ENCODE measurements at regions not wholly inside any gene's neighbourhood (a gene's known extent, or its start where the extent isn't known, plus 50 kb on each side); places are given as distances from the start of the nearest gene placed in this dataset.
A peak's percentile ranks its signal among the peaks of the same experiment; 100 is the strongest.

DNA sequence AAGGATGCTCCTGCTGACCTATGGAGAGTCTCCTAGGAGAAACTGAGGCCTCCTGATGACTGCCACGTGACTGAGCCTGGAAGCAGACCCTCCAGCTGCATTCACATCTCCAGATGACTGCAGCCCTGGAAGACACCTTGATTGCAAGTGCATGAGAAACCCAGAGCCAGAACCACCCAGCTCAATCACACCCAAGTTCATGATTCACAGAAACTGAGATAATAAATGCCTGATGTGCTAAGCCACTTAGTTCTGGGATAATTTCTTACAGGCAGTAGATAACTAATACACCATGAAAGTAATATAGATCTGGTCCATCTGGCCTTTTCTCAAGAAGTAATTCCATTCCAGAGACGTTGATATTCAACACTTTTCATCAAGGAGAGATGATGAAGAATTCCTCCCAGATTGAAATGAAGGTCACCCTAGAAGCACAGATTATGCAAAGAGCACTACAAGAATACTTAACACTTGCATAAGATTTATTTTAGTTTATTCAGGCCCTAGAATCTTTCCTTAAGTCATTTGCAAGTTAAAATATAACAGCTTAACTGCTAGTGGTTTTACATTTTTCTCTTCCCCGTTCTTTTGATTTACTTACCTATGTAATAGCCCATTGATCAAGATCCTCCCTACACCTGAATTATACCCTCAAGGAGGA, 208.2 kb upstream of the INHBA start:
- no peak for DNase-seq (ENCODE audit: low read depth)

- no peak for DNase-seq (ENCODE audit: low read depth)
These were observed 204.6 kb upstream of the INHBA start for GRCh38 chr7:41907444-41907843.

- DNase-seq (ENCODE audit: low read depth): no peak
These were observed 197.6 kb upstream of the INHBA start for GRCh38 chr7:41900532-41900931.

DNA sequence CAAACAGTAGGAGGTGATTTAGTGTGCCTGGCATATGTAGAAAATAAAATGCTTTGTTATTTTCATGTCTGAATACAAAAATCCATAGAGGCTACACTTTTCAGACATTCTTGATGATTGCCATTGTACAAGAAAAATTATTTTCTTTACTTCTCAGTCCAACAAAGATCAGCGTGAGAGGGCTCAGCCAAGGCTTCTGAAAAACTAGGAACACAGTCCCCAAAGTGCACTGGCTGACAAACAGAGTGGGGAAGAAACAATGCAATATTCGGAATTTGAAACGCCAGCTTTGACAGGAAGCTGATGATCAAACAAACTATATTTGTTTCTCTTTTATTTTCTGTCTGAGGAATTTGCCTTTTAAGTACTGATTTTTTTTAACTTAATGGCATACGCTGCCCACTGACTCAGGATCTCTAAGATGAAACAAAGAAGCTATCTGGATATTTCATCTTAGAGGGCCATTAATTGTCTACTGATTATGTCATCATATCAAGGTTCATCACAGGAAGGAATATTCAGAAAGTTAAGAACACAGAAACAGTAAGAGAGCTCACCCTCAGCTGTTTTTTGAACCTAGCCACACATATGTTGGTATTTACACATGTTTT, 197.0 kb upstream of the INHBA start:
- DNase-seq (ENCODE audit: low read depth): no peak

DNA sequence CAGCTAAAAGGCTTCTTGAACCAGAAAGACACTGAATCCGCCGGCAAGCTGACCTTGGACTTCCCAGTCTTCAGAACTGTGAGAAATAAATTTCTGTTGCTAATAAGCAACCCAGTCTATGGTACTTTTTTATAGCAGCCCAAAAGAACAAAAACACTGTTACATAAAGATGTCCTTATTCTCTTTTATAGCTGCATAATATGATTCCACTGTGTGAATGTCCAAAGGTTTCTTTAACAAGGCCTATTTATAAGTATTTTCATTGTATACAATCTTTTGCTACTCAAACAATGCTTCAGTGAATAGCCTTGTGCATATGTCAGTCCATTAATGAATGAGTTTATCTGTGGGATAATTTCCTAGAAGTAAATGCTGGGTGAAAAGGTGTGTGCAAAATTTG, 190.8 kb upstream of the INHBA start:
- DNase-seq (ENCODE audit: low read depth): no peak

DNA sequence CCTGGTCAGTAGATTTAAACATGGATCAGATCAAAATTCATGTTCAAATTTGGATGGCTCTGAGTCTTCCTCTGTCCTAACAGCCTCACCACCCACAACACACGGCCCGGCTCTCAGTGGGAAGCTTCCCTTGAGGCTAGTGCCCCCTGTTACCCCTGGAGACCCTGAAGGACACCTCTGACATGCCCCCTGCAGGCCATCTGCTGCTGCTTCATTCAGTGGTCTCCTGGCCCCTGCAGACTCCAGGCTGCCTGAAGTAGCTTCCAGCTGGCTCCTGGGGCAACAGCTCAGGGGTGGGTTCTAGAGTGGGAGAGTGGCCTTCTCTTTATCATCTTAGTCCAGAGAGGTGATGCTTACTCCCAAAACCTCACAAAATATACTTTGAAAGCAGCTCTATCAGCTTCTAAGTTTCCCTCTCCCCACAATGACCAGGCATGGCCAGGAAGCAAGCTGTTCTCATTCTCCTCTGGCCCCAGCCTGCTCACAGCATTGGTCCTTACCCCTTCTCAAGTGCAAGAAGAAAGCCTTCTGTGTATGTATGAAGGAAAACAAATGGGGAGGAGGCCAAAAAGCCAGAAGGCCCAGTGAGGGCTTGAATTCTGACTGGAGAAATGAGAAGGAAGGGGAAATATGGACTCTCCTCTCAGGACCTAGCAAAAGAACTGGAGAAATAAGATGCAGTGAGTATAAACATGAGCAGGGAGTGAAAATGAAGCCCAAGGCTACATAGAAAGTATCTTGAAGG, 189.6 kb upstream of the INHBA start:
- no peak for DNase-seq (ENCODE audit: low read depth)

DNA sequence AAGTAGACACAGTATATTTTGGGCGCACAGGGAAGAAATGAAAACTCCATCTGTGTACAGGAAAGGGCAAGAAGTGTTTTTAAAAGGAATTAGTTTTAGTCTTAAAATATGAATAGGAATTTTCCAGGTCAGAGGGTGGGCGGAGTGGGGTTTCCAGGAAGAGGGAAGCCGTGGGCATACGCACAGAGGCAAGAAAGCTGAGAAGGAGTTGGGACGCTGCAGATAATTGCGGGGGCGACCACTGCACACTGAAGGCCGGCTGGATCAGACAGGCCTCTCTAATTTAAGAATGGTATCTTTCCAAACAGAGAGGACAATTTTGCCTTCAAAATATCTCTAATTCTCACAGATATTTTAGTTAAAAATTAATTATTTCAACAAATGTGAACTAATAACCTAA, 189.1 kb upstream of the INHBA start:
- DNase-seq (ENCODE audit: low read depth): no peak

GRCh38 chr7:41890631-41891274, 187.9 kb upstream of the INHBA start:
- DNase-seq (ENCODE audit: low read depth): no peak

DNA sequence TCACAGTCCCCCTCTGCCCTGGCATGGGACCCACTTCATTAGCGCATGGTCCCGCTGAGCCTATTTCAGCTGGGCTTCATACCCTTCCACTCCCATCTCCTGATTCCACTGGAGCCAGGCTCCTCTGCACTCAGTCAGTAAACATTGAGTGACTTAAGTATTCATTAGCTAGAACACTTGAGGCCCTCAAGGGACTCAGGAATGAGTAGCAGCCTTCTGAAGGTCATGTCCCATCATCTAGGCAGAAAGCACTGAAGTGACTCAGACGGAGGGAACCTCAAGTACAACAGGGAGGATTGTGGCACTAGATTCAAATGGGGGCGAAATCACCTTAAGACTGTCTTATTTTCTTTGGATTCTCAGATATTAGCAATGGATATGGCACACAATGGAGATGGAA, 186.6 kb upstream of the INHBA start:
- peak; percentile 36 for DNase-seq (ENCODE audit: low read depth)

- no peak for DNase-seq (ENCODE audit: low read depth)
These were observed 186.2 kb upstream of the INHBA start for GRCh38 chr7:41889040-41889439.

- DNase-seq (ENCODE audit: low read depth): peak; percentile 15
These were observed 184.5 kb upstream of the INHBA start for GRCh38 chr7:41887416-41887815.

GRCh38 chr7:41886901-41887311, 184.0 kb upstream of the INHBA start:
- DNase-seq (ENCODE audit: low read depth): peak; percentile 98

GRCh38 chr7:41886262-41886900, 183.5 kb upstream of the INHBA start:
- DNase-seq (ENCODE audit: low read depth): peak; percentile 97

DNA sequence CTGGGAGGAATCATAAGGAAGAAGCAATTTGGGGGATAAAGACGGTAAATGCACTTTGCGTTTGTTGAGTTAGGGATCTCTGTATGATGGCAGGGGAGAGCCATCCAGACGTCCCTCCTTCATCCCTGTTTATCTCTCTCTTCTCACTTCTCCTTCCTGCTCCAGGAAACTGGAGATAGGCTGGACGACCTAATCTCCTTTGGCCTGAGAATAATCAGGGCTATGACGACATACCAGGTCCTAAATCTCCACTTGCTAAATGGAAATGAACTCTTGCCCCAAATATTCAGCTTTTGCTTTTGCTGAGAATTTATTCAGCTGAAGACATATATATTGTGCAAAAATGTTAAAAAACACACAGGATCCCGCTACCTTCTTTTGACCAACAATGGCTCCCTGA, 182.9 kb upstream of the INHBA start:
- DNase-seq (ENCODE audit: low read depth): peak; percentile 46

DNA sequence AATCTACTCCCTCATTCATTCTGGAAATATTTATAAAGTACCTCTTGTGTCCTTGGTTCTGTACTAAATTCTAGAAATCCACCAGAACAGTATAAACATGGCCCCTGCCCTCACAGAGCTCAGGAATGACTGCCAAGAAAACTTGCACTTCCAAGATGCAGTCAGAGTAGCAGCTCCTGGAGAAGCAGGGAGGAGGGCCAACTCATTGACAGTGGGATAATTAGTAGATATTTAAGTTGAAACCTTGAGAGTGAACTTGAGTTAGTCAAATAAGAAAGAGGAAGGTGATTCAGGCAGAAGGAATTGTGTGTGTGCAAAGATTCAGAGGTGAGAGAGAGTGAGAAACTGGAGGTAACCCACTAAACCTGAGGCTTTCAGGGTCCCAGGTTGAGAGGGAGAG, 182.2 kb upstream of the INHBA start:
- DNase-seq (ENCODE audit: low read depth): peak; percentile 71

GRCh38 chr7:41882745-41883420, 180.0 kb upstream of the INHBA start:
- no peak for DNase-seq (ENCODE audit: low read depth)

DNA sequence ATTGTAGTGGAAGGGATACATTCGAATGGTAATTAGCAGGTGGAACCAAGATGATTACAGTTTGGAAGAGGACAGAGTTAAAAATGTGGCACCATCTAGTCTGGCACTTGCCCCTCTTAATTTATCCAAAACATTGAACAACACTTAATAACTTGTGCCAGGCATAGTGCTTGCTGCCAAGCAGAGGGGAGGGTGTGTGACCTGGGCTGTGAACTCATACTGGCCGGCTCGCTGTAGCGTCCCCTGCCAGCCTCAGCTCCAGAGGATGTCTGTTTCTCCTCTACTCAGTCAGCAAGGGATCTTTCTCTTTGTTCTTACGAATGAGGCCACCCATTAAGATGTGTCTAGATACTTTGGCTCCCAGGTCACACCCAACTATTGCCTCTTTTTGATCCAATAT, 179.4 kb upstream of the INHBA start:
- DNase-seq (ENCODE audit: low read depth): no peak

- DNase-seq (ENCODE audit: low read depth): no peak
These were observed 178.6 kb upstream of the INHBA start for GRCh38 chr7:41881331-41882130.

DNA sequence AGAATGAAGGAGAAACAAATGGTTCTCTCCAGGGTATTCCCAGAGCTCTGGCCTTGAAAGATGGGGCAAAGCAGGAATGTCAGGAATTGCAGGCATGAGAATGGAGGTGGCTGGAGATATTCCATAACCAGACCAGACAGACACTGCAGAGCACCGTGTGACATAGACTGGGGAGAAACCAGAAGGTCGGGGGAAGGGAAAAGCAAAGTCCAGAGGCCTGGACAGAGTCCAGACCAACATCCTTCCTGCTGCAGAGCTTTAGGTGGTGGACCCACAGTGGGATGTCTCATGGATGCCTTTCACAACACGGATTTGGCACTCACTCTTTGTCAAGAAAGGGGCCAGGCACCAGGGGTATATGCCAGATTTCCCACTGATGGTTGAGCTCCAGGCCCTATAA, 177.2 kb upstream of the INHBA start:
- peak; percentile 99 for DNase-seq (ENCODE audit: low read depth)

DNA sequence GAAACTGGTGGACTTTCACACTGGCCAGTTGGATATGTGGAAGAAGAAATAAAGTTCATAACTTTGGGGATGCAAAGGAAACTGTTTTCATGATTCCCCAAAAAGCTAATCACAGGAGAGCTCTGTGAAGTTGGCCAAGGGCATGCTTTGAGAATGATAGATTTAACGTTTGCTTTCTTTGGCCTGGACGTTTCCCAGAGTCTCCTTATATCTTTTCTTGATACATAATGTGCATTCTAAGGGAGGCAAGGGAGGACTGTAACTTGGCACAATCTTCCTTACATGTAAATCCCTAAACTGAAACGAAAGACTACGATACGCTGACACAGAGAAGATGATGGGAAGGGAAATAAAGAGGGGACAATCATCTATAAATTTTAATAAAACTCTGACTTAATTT, 176.5 kb upstream of the INHBA start:
- no peak for DNase-seq (ENCODE audit: low read depth)
